IgD-negative memory B cell (primary cell): ENCODE measurements at regions not wholly inside any gene's neighbourhood (a gene's known extent, or its start where the extent isn't known, plus 50 kb on each side); places are given as distances from the start of the nearest gene placed in this dataset.
A peak's percentile ranks its signal among the peaks of the same experiment; 100 is the strongest.
"Not testable (repeated sequence)": the region's sequence is repeated elsewhere in the genome, so short reads cannot be mapped to it uniquely, and the experiment has no call there.

ENCODE experiments used
- H3K27ac Mint-ChIP-seq, 3 donors: one replicate each; pipeline ENCODE4 v1.8.0; 2020 to 2022; ENCODE audit warnings: mild to moderate bottlenecking in 3 of 3, mixed read lengths in 3 of 3, moderate library complexity in 1 of 3
- H3K27me3 Mint-ChIP-seq: one replicate; pipeline ENCODE4 v1.8.0; 2021; ENCODE audit warnings: mixed read lengths
- H3K36me3 Mint-ChIP-seq: one replicate; pipeline ENCODE4 v1.8.0; 2020; ENCODE audit warnings: mild to moderate bottlenecking, mixed read lengths
- H3K4me1 Mint-ChIP-seq, 3 donors: one replicate each; pipeline ENCODE4 v1.8.0; 2020 to 2022; ENCODE audit warnings: mixed read lengths in 3 of 3, mild to moderate bottlenecking in 1 of 3
- H3K4me3 Mint-ChIP-seq, 4 donors: one replicate each; pipeline ENCODE4 v1.8.0; 2020 to 2022; ENCODE audit warnings: mild to moderate bottlenecking in 4 of 4, mixed read lengths in 4 of 4, moderate library complexity in 3 of 4
- H3K9me3 Mint-ChIP-seq, 3 donors: one replicate each; pipeline ENCODE4 v1.8.0; 2020 to 2021; ENCODE audit warnings: mixed read lengths in 3 of 3, mild to moderate bottlenecking in 1 of 3

- H3K27ac Mint-ChIP-seq: no peak overlapping the region
- peaks cover 3% of the 10 kb centered on the region for H3K36me3 Mint-ChIP-seq
- H3K4me1 Mint-ChIP-seq: peaks cover 21 to 36% (median 24%) of the 10 kb centered on the region in 3 donors
- H3K27me3 Mint-ChIP-seq: no peaks in the 10 kb centered on the region
- H3K9me3 Mint-ChIP-seq: peaks cover 3 to 9% (median 8%) of the 10 kb centered on the region in 3 donors
- H3K4me3 Mint-ChIP-seq: no peak overlapping the region
Measured at GRCh38 chr4:11106190-11106589, 322.5 kb downstream of the HS3ST1 start.

GRCh38 chr4:11105715-11106114, 323.0 kb downstream of the HS3ST1 start:
- H3K4me1 Mint-ChIP-seq: peaks cover 21 to 36% (median 24%) of the 10 kb centered on the region in 3 donors
- H3K9me3 Mint-ChIP-seq: peaks cover 3 to 6% (median 6%) of the 10 kb centered on the region in 3 donors
- peak overlapping the region in 1 of 3 donors; percentile 65 for H3K27ac Mint-ChIP-seq
- H3K36me3 Mint-ChIP-seq: peaks cover 3% of the 10 kb centered on the region
- H3K27me3 Mint-ChIP-seq: no peaks in the 10 kb centered on the region
- H3K4me3 Mint-ChIP-seq: no peak overlapping the region

- H3K4me1 Mint-ChIP-seq: peaks cover 37 to 41% (median 40%) of the 10 kb centered on the region in 3 donors
- H3K4me3 Mint-ChIP-seq: peak overlapping the region; percentile 44 to 83 (median 76)
- H3K9me3 Mint-ChIP-seq: peaks cover 0 to 3% (median 2%) of the 10 kb centered on the region in 3 donors
- no peaks in the 10 kb centered on the region for H3K27me3 Mint-ChIP-seq
- H3K36me3 Mint-ChIP-seq: no peaks in the 10 kb centered on the region
- peak overlapping the region; percentile 57 to 86 (median 83) for H3K27ac Mint-ChIP-seq
Measured at GRCh38 chr4:11098461-11098860, 330.2 kb downstream of the HS3ST1 start.

- Mint-ChIP-seq H3K27me3 (no peaks in the 10 kb centered on the region), H3K4me3 (peak overlapping the region in 2 of 4 donors; percentile 75 to 78), H3K9me3 (peaks cover 0 to 3% (median 2%) of the 10 kb centered on the region in 3 donors), H3K27ac (peak overlapping the region; percentile 57 to 86 (median 83)), H3K4me1 (peaks cover 37 to 45% (median 39%) of the 10 kb centered on the region in 3 donors), H3K36me3 (no peaks in the 10 kb centered on the region)
Measured at GRCh38 chr4:11097725-11098124, 331.0 kb downstream of the HS3ST1 start.

GRCh38 chr4:11081006-11081405, 347.7 kb downstream of the HS3ST1 start:
- H3K9me3 Mint-ChIP-seq: peaks cover 0 to 2% (median 0%) of the 10 kb centered on the region in 3 donors

GRCh38 chr4:11079171-11079570, 349.5 kb downstream of the HS3ST1 start:
- Mint-ChIP-seq H3K9me3 (peaks cover 0 to 2% (median 0%) of the 10 kb centered on the region in 3 donors), H3K36me3 (peaks cover 1% of the 10 kb centered on the region), H3K4me3 (no peak overlapping the region), H3K27me3 (no peaks in the 10 kb centered on the region), H3K4me1 (peaks cover 0 to 13% (median 5%) of the 10 kb centered on the region in 3 donors), H3K27ac (no peak overlapping the region)

More at GRCh38 chr4:11081006-11081405, 347.7 kb downstream of the HS3ST1 start:
- peaks cover 1% of the 10 kb centered on the region for H3K36me3 Mint-ChIP-seq
- no peak overlapping the region for H3K4me3 Mint-ChIP-seq
- H3K27ac Mint-ChIP-seq: no peak overlapping the region
- H3K4me1 Mint-ChIP-seq: peaks cover 4 to 15% (median 5%) of the 10 kb centered on the region in 3 donors
- no peaks in the 10 kb centered on the region for H3K27me3 Mint-ChIP-seq

GRCh38 chr4:11074581-11075241, 354.0 kb downstream of the HS3ST1 start:
- Mint-ChIP-seq H3K36me3 (peaks cover 3% of the 10 kb centered on the region), H3K9me3 (peaks cover 0 to 2% (median 0%) of the 10 kb centered on the region in 3 donors)

GRCh38 chr4:11073621-11074051, 355.1 kb downstream of the HS3ST1 start:
- Mint-ChIP-seq H3K4me1 (peaks cover 1 to 10% (median 6%) of the 10 kb centered on the region in 3 donors), H3K27me3 (no peaks in the 10 kb centered on the region), H3K27ac (no peak overlapping the region), H3K36me3 (peaks cover 3% of the 10 kb centered on the region), H3K9me3 (peaks cover 0 to 2% (median 0%) of the 10 kb centered on the region in 3 donors), H3K4me3 (peak overlapping the region in 1 of 4 donors; percentile 4)

More at GRCh38 chr4:11074581-11075241, 354.0 kb downstream of the HS3ST1 start:
- Mint-ChIP-seq H3K27me3 (no peaks in the 10 kb centered on the region), H3K27ac (no peak overlapping the region), H3K4me1 (peaks cover 1 to 10% (median 5%) of the 10 kb centered on the region in 3 donors), H3K4me3 (no peak overlapping the region)

- no peak overlapping the region for H3K27ac Mint-ChIP-seq
- no peak overlapping the region for H3K4me3 Mint-ChIP-seq
- H3K27me3 Mint-ChIP-seq: no peaks in the 10 kb centered on the region
Measured at GRCh38 chr4:11072999-11073398, 355.7 kb downstream of the HS3ST1 start.

GRCh38 chr4:11072463-11072862, 356.2 kb downstream of the HS3ST1 start:
- Mint-ChIP-seq H3K4me3 (peak overlapping the region in 1 of 4 donors; percentile 32), H3K4me1 (peaks cover 3 to 10% (median 4%) of the 10 kb centered on the region in 3 donors), H3K27ac (peak overlapping the region in 1 of 3 donors; percentile 41), H3K36me3 (peaks cover 2% of the 10 kb centered on the region), H3K9me3 (peaks cover 0 to 2% (median 0%) of the 10 kb centered on the region in 3 donors), H3K27me3 (no peaks in the 10 kb centered on the region)

More at GRCh38 chr4:11072999-11073398, 355.7 kb downstream of the HS3ST1 start:
- H3K9me3 Mint-ChIP-seq: peaks cover 0 to 2% (median 0%) of the 10 kb centered on the region in 3 donors
- peaks cover 2 to 10% (median 4%) of the 10 kb centered on the region in 3 donors for H3K4me1 Mint-ChIP-seq
- peaks cover 2% of the 10 kb centered on the region for H3K36me3 Mint-ChIP-seq

GRCh38 chr4:11070813-11071212, 357.9 kb downstream of the HS3ST1 start:
- no peak overlapping the region for H3K27ac Mint-ChIP-seq
- peaks cover 4 to 12% (median 5%) of the 10 kb centered on the region in 3 donors for H3K4me1 Mint-ChIP-seq
- H3K4me3 Mint-ChIP-seq: peak overlapping the region in 1 of 4 donors; percentile 30
- H3K36me3 Mint-ChIP-seq: peaks cover 2% of the 10 kb centered on the region
- H3K9me3 Mint-ChIP-seq: peaks cover 0 to 2% (median 0%) of the 10 kb centered on the region in 3 donors
- H3K27me3 Mint-ChIP-seq: no peaks in the 10 kb centered on the region

- Mint-ChIP-seq H3K27me3 (no peaks in the 10 kb centered on the region), H3K27ac (no peak overlapping the region), H3K4me3 (no peak overlapping the region), H3K4me1 (peaks cover 4 to 10% (median 5%) of the 10 kb centered on the region in 3 donors), H3K36me3 (peaks cover 2% of the 10 kb centered on the region), H3K9me3 (peaks cover 0 to 2% (median 0%) of the 10 kb centered on the region in 3 donors)
Measured at GRCh38 chr4:11069581-11070211, 359.0 kb downstream of the HS3ST1 start.

- Mint-ChIP-seq H3K36me3 (peaks cover 2% of the 10 kb centered on the region), H3K4me1 (peaks cover 4 to 5% (median 5%) of the 10 kb centered on the region in 3 donors), H3K27me3 (no peaks in the 10 kb centered on the region), H3K4me3 (peak overlapping the region in 1 of 4 donors; percentile 17), H3K27ac (no peak overlapping the region), H3K9me3 (peaks cover 0 to 2% (median 0%) of the 10 kb centered on the region in 3 donors)
Measured at GRCh38 chr4:11069083-11069482, 359.6 kb downstream of the HS3ST1 start.

- H3K27ac Mint-ChIP-seq: peak overlapping the region in 1 of 3 donors; percentile 23
- H3K36me3 Mint-ChIP-seq, H3K9me3 Mint-ChIP-seq, H3K27me3 Mint-ChIP-seq, H3K4me1 Mint-ChIP-seq: not testable (repeated sequence)
- peak overlapping the region in 2 of 4 donors; percentile 41 to 77 for H3K4me3 Mint-ChIP-seq
Measured at GRCh38 chr4:11066584-11066983, 362.1 kb downstream of the HS3ST1 start.

- H3K27ac Mint-ChIP-seq, H3K27me3 Mint-ChIP-seq, H3K4me1 Mint-ChIP-seq, H3K4me3 Mint-ChIP-seq, H3K9me3 Mint-ChIP-seq, H3K36me3 Mint-ChIP-seq: not testable (repeated sequence)
Measured at GRCh38 chr4:11060637-11061036, 368.1 kb downstream of the HS3ST1 start.
